OCI-LY1 (cell line): ENCODE measurements at regions not wholly inside any gene's neighbourhood (a gene's known extent, or its start where the extent isn't known, plus 50 kb on each side); places are given as distances from the start of the nearest gene placed in this dataset.

Experiments
- H2AFZ ChIP-seq: fragments of 200-600 bp; sonication (generic), shearing (Covaris generic); 2 replicates; pipeline ENCODE4 v1.6.0; 2014; ENCODE audit warnings: antibody characterized with exemption, mild to moderate bottlenecking, low read length
- H3F3A ChIP-seq: fragments of 200-600 bp; sonication (generic), shearing (Covaris generic); 2 replicates; pipeline ENCODE4 v1.6.0; 2014; ENCODE audit warnings: mild to moderate bottlenecking, antibody characterized with exemption, low read length, moderate library complexity; ENCODE audit not compliant: insufficient read depth
- H3K27ac ChIP-seq: fragments of 200-600 bp; sonication (generic); 2 replicates; pipeline ENCODE4 v1.5.1; 2014; ENCODE audit warnings: low read length, mixed run types, mild to moderate bottlenecking, low read depth; ENCODE audit not compliant: poor library complexity, severe bottlenecking
- H3K27me3 ChIP-seq: fragments of 200-600 bp; sonication (generic); 2 replicates; pipeline ENCODE4 v1.6.0; 2014; ENCODE audit warnings: antibody characterized with exemption, mild to moderate bottlenecking, low read length, moderate library complexity; ENCODE audit not compliant: insufficient read depth
- H3K36me3 ChIP-seq: fragments of 200-600 bp; sonication (generic); 2 replicates; pipeline ENCODE4 v1.6.1; 2014; ENCODE audit warnings: mild to moderate bottlenecking, antibody characterized with exemption, low read length, moderate library complexity, mixed read lengths; ENCODE audit not compliant: insufficient read depth
- H3K4me1 ChIP-seq: fragments of 200-600 bp; sonication (generic); 2 replicates; pipeline ENCODE4 v1.5.1; 2014; ENCODE audit warnings: mild to moderate bottlenecking, low read length, moderate library complexity; ENCODE audit not compliant: insufficient read depth, severe bottlenecking
- H3K4me2 ChIP-seq: fragments of 200-600 bp; sonication (generic), shearing (Covaris generic); 2 replicates; pipeline ENCODE4 v1.6.1; 2014; ENCODE audit warnings: low read length
- H3K4me3 ChIP-seq: fragments of 200-600 bp; sonication (generic); 2 replicates; pipeline ENCODE4 v1.5.1; 2014; ENCODE audit warnings: low read length, low read depth, mild to moderate bottlenecking, mixed read lengths; ENCODE audit not compliant: poor library complexity, severe bottlenecking
- H3K79me2 ChIP-seq: fragments of 200-600 bp; shearing (Covaris generic); 2 replicates; pipeline ENCODE4 v1.6.1; 2016; ENCODE audit warnings: mixed run types, low read length, mixed read lengths; ENCODE audit not compliant: insufficient read depth
- H3K9ac ChIP-seq: fragments of 200-600 bp; sonication (generic), shearing (Covaris generic); 2 replicates; pipeline ENCODE4 v1.6.1; 2014; ENCODE audit warnings: mild to moderate bottlenecking, low read length, mixed read lengths
- H3K9me2 ChIP-seq: fragments of 200-600 bp; sonication (generic), shearing (Covaris generic); 2 replicates; pipeline ENCODE4 v1.6.1; 2014; ENCODE audit warnings: low read depth, mild to moderate bottlenecking, low read length, mixed read lengths
- H3K9me3 ChIP-seq: fragments of 200-600 bp; shearing (Covaris generic); 2 replicates; pipeline ENCODE4 v1.6.1; 2014; ENCODE audit warnings: low read length, mixed read lengths
- H4K20me1 ChIP-seq: fragments of 200-600 bp; sonication (generic), shearing (Covaris generic); 2 replicates; pipeline ENCODE4 v1.6.0; 2016; ENCODE audit warnings: mild to moderate bottlenecking, low read length; ENCODE audit not compliant: insufficient read depth
- CTCF ChIP-seq: fragments of 200-600 bp; sonication (generic), shearing (Covaris generic); IDR thresholded peaks from 2 replicates; pipeline ENCODE4 v1.5.1; 2017; ENCODE audit warnings: mild to moderate bottlenecking, antibody characterized with exemption, low read length, moderate library complexity, mixed read lengths
- EZH2 ChIP-seq: fragments of 200-600 bp; sonication (generic), shearing (Covaris generic); IDR thresholded peaks from 2 replicates; pipeline ENCODE4 v1.8.0; 2017; ENCODE audit warnings: borderline replicate concordance, mixed run types, mild to moderate bottlenecking, antibody characterized with exemption, low read length, moderate library complexity, mixed read lengths

DNA sequence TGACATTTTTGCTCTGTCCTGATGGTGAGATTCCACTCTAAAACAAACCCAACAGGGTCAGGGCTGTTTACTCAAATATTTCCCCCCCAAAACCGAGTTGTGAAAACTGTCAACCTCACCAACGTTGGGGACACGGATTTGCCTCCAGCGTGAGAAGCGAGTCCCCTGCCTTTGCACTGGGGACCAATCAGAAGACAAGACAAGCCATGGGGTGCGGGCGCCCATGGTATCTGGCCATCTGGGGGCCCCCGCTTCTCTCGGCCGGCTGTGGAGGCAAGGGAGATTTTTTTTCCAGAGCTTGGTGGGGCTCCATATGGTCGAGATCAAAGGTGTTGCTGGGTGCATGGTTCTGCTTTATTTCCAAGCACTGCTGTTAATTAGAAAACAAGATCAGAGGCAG is 272.1 kb downstream of the BCL11B start:
- no peak overlapping the region for H3K27ac ChIP-seq
- no peaks in the 10 kb centered on the region for H3K9me3 ChIP-seq
- no peaks in the 10 kb centered on the region for H3K27me3 ChIP-seq
- H3K4me1 ChIP-seq: no peaks in the 10 kb centered on the region
- no peak overlapping the region for H3K4me2 ChIP-seq
- H3K79me2 ChIP-seq: no peaks in the 10 kb centered on the region
- H4K20me1 ChIP-seq: no peaks in the 10 kb centered on the region
- no peak overlapping the region for H3K4me3 ChIP-seq
- no peak overlapping the region for H3K9ac ChIP-seq
- no peaks in the 10 kb centered on the region for H3K9me2 ChIP-seq
- no peaks in the 10 kb centered on the region for H3F3A ChIP-seq
- no peak for TF ChIP-seq CTCF
- TF ChIP-seq EZH2: no peak
- no peak overlapping the region for H2AFZ ChIP-seq
- no peaks in the 10 kb centered on the region for H3K36me3 ChIP-seq

- H3K79me2 ChIP-seq: no peaks in the 10 kb centered on the region
- TF ChIP-seq CTCF (no peak), EZH2 (no peak)
- H3K4me3 ChIP-seq: no peak overlapping the region
- no peaks in the 10 kb centered on the region for H3K9me3 ChIP-seq
- no peaks in the 10 kb centered on the region for H4K20me1 ChIP-seq
- no peaks in the 10 kb centered on the region for H3K4me1 ChIP-seq
- H3K36me3 ChIP-seq: no peaks in the 10 kb centered on the region
- H2AFZ ChIP-seq: no peak overlapping the region
- H3K27ac ChIP-seq: no peak overlapping the region
- no peaks in the 10 kb centered on the region for H3K9me2 ChIP-seq
- no peaks in the 10 kb centered on the region for H3F3A ChIP-seq
- H3K4me2 ChIP-seq: no peak overlapping the region
- no peaks in the 10 kb centered on the region for H3K27me3 ChIP-seq
- H3K9ac ChIP-seq: no peak overlapping the region
Measured at GRCh38 chr14:99001241-99001640, 270.8 kb downstream of the BCL11B start.

DNA sequence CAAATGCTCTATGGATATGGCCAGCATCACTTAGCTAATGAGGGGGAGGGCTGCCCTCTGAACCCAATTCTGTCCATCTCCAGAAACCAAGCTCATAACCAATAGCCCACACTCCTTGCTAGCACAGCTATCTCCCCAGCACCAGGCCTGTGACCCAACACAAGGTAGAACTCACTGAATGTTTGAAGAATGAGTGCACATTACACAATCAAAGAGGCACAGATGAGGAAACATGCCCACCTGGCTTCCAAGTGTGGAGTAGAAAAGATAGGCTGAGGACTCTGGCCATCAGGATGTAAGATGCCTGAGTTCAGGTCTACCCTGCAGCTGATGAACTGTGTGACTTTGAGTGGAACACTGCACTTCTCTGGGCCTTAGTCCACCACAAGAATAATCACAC is 268.4 kb downstream of the BCL11B start:
- no peaks in the 10 kb centered on the region for H3F3A ChIP-seq
- no peak for TF ChIP-seq CTCF
- no peak for TF ChIP-seq EZH2
- H3K4me1 ChIP-seq: no peaks in the 10 kb centered on the region
- no peak overlapping the region for H3K4me2 ChIP-seq
- no peaks in the 10 kb centered on the region for H3K36me3 ChIP-seq
- H3K9me3 ChIP-seq: no peaks in the 10 kb centered on the region
- no peak overlapping the region for H3K27ac ChIP-seq
- H3K9me2 ChIP-seq: no peaks in the 10 kb centered on the region
- no peaks in the 10 kb centered on the region for H4K20me1 ChIP-seq
- no peak overlapping the region for H3K4me3 ChIP-seq
- no peaks in the 10 kb centered on the region for H3K79me2 ChIP-seq
- no peaks in the 10 kb centered on the region for H3K27me3 ChIP-seq
- no peak overlapping the region for H2AFZ ChIP-seq
- H3K9ac ChIP-seq: no peak overlapping the region
